Heart left ventricle (tissue), 16 donors: ENCODE measurements at regions not wholly inside any gene's neighbourhood (a gene's known extent, or its start where the extent isn't known, plus 50 kb on each side); places are given as distances from the start of the nearest gene placed in this dataset.

Source experiments
- ATAC-seq, 4 donors: fragments of 200-7000 bp; cut with Tn5 transposase; one replicate each; pipeline ENCODE4 v1.9.1; 2020 to 2022; ENCODE audit warnings: moderate library complexity in 4 of 4, mild to moderate bottlenecking in 3 of 4, moderate number of reproducible peaks in 1 of 4
- DNase-seq, 5 donors: peaks; one replicate each; pipeline ENCODE4 v3.0.0-alpha.2; 2020
- H3K27ac ChIP-seq, 12 donors: fragments of 200-600 bp; sonication (generic) in 4 of 12; one replicate each; pipeline versions ENCODE4 v1.5.0 to v1.8.0; 2016 to 2022; ENCODE audit warnings: mild to moderate bottlenecking in 2 of 12
- H3K27me3 ChIP-seq, 9 donors: fragments of 200-600 bp; sonication (generic) in 2 of 9; one replicate each; pipeline versions ENCODE4 v1.5.1 to v1.8.0; 2016 to 2022; ENCODE audit warnings: mild to moderate bottlenecking in 3 of 9
- H3K36me3 ChIP-seq, 9 donors: fragments of 200-600 bp; sonication (generic) in 2 of 9; one replicate each; pipeline versions ENCODE4 v1.5.0 to v1.8.0; 2018 to 2022; ENCODE audit warnings: mild to moderate bottlenecking in 2 of 9
- H3K4me1 ChIP-seq, 12 donors: fragments of 200-600 bp; sonication (generic) in 4 of 12; one replicate each; pipeline versions ENCODE4 v1.5.0 to v1.8.0; 2016 to 2022; ENCODE audit warnings: mild to moderate bottlenecking in 3 of 12
- H3K4me3 ChIP-seq, 12 donors: fragments of 200-600 bp; sonication (generic) in 4 of 12; one replicate each; pipeline versions ENCODE4 v1.5.0 to v1.8.0; 2017 to 2022; ENCODE audit warnings: mild to moderate bottlenecking in 9 of 12, moderate library complexity in 4 of 12
- H3K9me3 ChIP-seq, 12 donors: fragments of 200-600 bp; sonication (generic) in 4 of 12; one replicate each; pipeline versions ENCODE4 v1.5.0 to v1.8.0; 2016 to 2022; ENCODE audit warnings: mild to moderate bottlenecking in 1 of 12
- POLR2A ChIP-seq, 2 donors: fragments of 450-650 bp; IDR thresholded peaks; one replicate each; pipeline ENCODE4 v1.6.1; 2017; ENCODE audit warnings: antibody characterized with exemption in 2 of 2, mild to moderate bottlenecking in 2 of 2, moderate library complexity in 2 of 2
- WGBS, 4 donors: extraction: QIAGEN DNeasy Blood & Tissue Kit in 2 of 4; methylation state at CpG; one replicate each; pipeline versions ENCODE4 v1.1.5 to v1.1.7; 2013 to 2018; 5-methylcytosine and 5-hydroxymethylcytosine counted together
- intact Hi-C, 10 donors: fragments of 100-400 bp; cut with DNase I; formaldehyde crosslinking; loops; one replicate each; pipeline versions ENCODE4 v1.11.1 to v1.14.2; 2022
- TF ChIP-seq, protein P1 (sequence below), 12 donors: fragments of 200-600 bp; sonication (generic) in 4 of 12; IDR thresholded peaks; one replicate each; pipeline versions ENCODE4 v1.5.0 to v1.8.0; 2018 to 2022; ENCODE audit warnings: antibody characterized with exemption in 12 of 12, mild to moderate bottlenecking in 5 of 12
- donor health status: ischemic (EF 13 %, LVEDD 7.1; RV severe dilation, severe dysfunction).
- donor health status: healthy with polysubstance abuse.
- donor health status: DM: no; HTN: yes; CAD: no.
- donor health status: DM: no; HTN: no; CAD: no.
- donor health status: ischemic (EF 25% LVEDD 6.9; RV normal size, moderate dysfunction).
- donor health status: ischemic (EF 25% LVEDD 5.7; RV mildly dilated, moderate dysfunction).
- donor health status: healthy.
- donor health status: DM: yes; HTN: yes; CAD: no.
- donor health status: ischemic (EF 35%, LVEDD 5.7; RV mildly dilated, moderate dysfunction).
- donor health status: nonischemic (EF 11% LVEDD 7.7; RV severe dilation, severe dysfunction).
- donor health status: DM: yes; HTN: yes; CAD: no.
- donor health status: PGD.
- donor health status: ischemic (EF 29% LVEDD 5.4; RV normal size, mild dysfunction).
- donor health status: nonischemic (EF 23%, LVEDD 6.1; RV moderate dilation, normal function).

- intact Hi-C loops, result loop anchor here in 1 of 10 donors (2.0 kb wide), 1 partner anchor 141 kb away; no protein-coding TSS in a partner anchor
- Histone ChIP-seq H3K36me3 (no peaks in the 10 kb centered on the region), H3K9me3 (no peaks in the 10 kb centered on the region), H3K27ac (peak overlapping the region; percentile 71 to 97 (median 86)), H3K27me3 (no peaks in the 10 kb centered on the region), H3K4me1 (peaks cover 0 to 36% (median 19%) of the 10 kb centered on the region in 12 donors), H3K4me3 (no peak overlapping the region)
- DNase-seq (no peak), ATAC-seq (peak; percentile 23 to 64 (median 44))
- no peak for TF ChIP-seq POLR2A (IDR thresholded peaks at IDR 0.05)
- TF ChIP-seq, protein P1, sequence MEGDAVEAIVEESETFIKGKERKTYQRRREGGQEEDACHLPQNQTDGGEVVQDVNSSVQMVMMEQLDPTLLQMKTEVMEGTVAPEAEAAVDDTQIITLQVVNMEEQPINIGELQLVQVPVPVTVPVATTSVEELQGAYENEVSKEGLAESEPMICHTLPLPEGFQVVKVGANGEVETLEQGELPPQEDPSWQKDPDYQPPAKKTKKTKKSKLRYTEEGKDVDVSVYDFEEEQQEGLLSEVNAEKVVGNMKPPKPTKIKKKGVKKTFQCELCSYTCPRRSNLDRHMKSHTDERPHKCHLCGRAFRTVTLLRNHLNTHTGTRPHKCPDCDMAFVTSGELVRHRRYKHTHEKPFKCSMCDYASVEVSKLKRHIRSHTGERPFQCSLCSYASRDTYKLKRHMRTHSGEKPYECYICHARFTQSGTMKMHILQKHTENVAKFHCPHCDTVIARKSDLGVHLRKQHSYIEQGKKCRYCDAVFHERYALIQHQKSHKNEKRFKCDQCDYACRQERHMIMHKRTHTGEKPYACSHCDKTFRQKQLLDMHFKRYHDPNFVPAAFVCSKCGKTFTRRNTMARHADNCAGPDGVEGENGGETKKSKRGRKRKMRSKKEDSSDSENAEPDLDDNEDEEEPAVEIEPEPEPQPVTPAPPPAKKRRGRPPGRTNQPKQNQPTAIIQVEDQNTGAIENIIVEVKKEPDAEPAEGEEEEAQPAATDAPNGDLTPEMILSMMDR (IDR thresholded peaks at IDR 0.05), result no peak
- WGBS, 4 donors, result 56 to 69% (median 58%) methylated on average over 5 of the region's 5 CpGs
Measured at GRCh38 chr7:132065989-132066603, 509.7 kb upstream of the PODXL start.

DNA sequence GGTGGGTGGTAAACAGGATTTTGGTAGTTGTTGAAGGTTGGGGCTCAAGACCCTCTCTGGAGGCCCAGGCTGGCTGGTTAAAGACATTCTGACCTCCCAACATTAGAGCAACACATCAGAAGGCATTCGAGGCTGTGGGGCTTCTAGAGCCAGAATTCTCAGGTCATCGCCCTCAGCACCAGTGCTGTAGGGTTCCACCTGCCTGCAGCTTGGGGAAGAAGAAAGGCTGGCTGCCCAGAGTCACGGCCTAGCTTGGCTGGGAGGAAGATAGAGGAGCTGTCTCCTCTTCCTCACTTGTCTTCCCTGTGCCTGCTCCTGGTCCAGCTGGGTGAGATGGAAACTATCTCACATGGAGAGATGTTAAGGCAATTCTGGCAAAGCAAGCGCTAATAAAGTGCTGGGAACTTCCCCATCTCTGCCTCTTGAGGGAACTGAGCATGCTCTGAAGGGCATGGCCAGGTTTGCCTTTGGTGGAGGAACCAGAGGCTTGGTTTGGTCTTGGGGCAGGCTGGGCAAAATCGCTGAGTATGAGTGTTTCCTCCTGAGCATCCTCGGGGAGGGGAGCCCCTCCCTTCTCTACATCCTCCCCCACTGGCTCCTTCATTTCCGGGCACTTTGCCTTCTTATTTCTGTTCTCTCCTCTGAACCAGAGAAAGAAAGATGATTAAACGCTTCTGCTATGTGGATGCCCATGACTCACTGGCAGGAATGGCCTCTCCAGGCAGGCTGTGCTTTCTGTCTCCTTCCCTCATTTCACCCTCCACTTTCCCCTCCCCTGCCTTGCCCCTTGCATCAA, 509.0 kb upstream of the PODXL start:
- H3K27me3 ChIP-seq, result no peaks in the 10 kb centered on the region
- no peak overlapping the region for H3K4me3 ChIP-seq
- ATAC-seq, result peak; percentile 81 to 94 (median 86)
- no peaks in the 10 kb centered on the region for H3K36me3 ChIP-seq
- WGBS, 4 donors, result 14 to 38% (median 37%) methylated on average over 6 to 8 of the region's 8 CpGs
- intact Hi-C loops, result no loop called here
- H3K27ac ChIP-seq, result peak overlapping the region; percentile 71 to 97 (median 86)
- peaks cover 0 to 36% (median 19%) of the 10 kb centered on the region in 12 donors for H3K4me1 ChIP-seq
- TF ChIP-seq, protein P1 (IDR thresholded peaks at IDR 0.05), result peak in 1 of 12 donors; percentile 3
- TF ChIP-seq POLR2A (IDR thresholded peaks at IDR 0.05), result no peak
- DNase-seq, result peak in 4 of 5 donors; percentile 48 to 78 (median 50)
- no peaks in the 10 kb centered on the region for H3K9me3 ChIP-seq

DNA sequence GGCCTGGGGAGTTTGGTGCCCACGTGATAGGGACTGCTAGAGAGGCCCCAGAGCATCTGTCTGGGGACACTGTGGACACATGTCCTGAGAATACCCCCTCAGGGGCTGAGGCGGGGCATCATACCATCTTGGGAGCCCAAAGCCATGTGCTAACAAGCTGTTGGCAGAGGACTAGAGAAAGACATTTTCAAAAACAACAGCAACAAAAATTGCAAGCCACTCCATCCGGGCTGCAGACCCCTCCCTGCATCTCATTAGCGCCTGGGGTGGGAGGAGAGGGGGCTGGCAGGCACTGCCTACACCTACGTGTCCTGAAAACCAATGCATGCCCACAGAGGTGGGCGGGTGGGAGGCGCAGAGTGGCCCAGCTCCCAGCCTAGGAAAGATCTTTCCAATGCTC, 507.4 kb upstream of the PODXL start:
- Histone ChIP-seq H3K36me3 (no peaks in the 10 kb centered on the region), H3K27me3 (no peaks in the 10 kb centered on the region), H3K4me1 (peaks cover 0 to 33% (median 19%) of the 10 kb centered on the region in 12 donors), H3K9me3 (no peaks in the 10 kb centered on the region), H3K4me3 (no peak overlapping the region), H3K27ac (no peak overlapping the region)
- DNase-seq, result no peak
- no peak for ATAC-seq
- WGBS, 4 donors, result 82 to 87% (median 87%) methylated on average over 7 of the region's 7 CpGs
- intact Hi-C loops, result no loop called here
- TF ChIP-seq, protein P1 (IDR thresholded peaks at IDR 0.05), result no peak
- TF ChIP-seq POLR2A (IDR thresholded peaks at IDR 0.05), result no peak

DNA sequence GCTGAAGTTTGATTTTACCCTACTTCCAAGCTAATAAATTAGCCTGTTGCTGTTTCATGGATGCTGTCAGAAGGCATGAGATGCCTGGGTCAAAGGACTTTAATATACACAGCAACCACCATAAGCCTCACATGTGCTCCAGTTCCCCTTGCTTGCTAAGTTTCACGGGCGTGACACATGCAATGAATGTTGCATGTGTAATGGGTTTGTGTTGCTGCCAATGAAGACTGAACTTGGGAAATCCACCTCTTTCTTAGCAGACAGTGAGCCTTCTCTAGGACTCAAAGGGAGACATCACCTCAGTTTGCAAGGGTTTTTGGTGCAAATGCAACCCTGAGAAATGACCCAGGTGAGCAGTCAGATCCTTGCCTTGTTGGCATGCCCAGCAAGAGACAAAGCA, 505.5 kb upstream of the PODXL start:
- Histone ChIP-seq H3K27me3 (no peaks in the 10 kb centered on the region), H3K4me3 (no peak overlapping the region), H3K27ac (no peak overlapping the region), H3K36me3 (no peaks in the 10 kb centered on the region), H3K4me1 (peaks cover 0 to 22% (median 15%) of the 10 kb centered on the region in 12 donors), H3K9me3 (no peaks in the 10 kb centered on the region)
- DNase-seq (no peak), ATAC-seq (no peak)
- 76 to 97% (median 92%) methylated on average over 2 of the region's 2 CpGs for WGBS, 4 donors
- no peak for TF ChIP-seq POLR2A (IDR thresholded peaks at IDR 0.05)
- TF ChIP-seq, protein P1 (IDR thresholded peaks at IDR 0.05), result no peak
- intact Hi-C loops, result no loop called here
